ENCODE measurements at regions not wholly inside any gene's neighbourhood (a gene's known extent, or its start where the extent isn't known, plus 50 kb on each side); places are given as distances from the start of the nearest gene placed in this dataset.

DNA sequence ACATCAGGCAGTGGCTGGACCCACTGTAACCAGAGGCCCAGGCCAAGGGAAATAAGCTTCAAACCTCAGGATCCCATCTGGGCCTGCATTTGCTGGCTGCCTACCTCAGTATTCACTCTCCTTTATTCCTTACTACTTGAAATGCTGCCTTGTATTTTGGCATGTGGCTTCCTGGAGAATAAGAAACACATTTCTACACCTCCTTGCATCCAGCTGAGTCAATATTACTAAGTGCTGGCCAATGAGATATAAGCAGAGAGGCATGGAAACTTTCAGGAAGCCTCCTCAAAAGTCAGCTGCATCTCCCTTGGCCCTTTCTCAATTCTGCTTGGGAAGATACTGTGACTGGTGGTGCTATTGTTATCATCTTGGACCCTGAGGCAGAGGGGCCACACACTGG, 59.8 kb upstream of the RELL1 start:
- TF ChIP-seq EZH2 (IDR thresholded peaks at IDR 0.05; ENCODE audit: low read depth): no peak
- TF ChIP-seq CTCF (conservative IDR thresholded peaks at IDR 0.05): no peak

All from PC-9 (cell line).